IMR-90 (cell line): ENCODE measurements at regions not wholly inside any gene's neighbourhood (a gene's known extent, or its start where the extent isn't known, plus 50 kb on each side); places are given as distances from the start of the nearest gene placed in this dataset.

Source experiments
- ATAC-seq: fragments of 200-7000 bp; cut with Tn5 transposase; 2 replicates; pipeline ENCODE4 v1.9.1; 2020; ENCODE audit warnings: low read depth, mild to moderate bottlenecking, moderate library complexity
- BruUV-seq: library from RNA; stranded (reverse); fragments of 400-500 nt; replicated peaks from 2 replicates; lab custom pipeline; 2021; lab: Mats Ljungman, UMichigan
- CTCF ChIA-PET: fragments of 300-600 bp; formaldehyde crosslinking; extraction: SDS; loops from one replicate; lab custom pipeline; 2021; ENCODE audit warnings: antibody characterized with exemption; lab: Yijun Ruan, JAX
- POLR2A ChIA-PET: fragments of 300-600 bp; sonication (Branson Sonifier 250); formaldehyde crosslinking; loops from one replicate; lab custom pipeline; 2022; ENCODE audit warnings: antibody characterized with exemption; ENCODE audit not compliant: unreplicated experiment; lab: Charles Lee
- DNase-seq: peaks from one replicate; pipeline ENCODE4 v3.0.0; 2013
- H2AFZ ChIP-seq: replicated peaks from 2 replicates; pipeline ENCODE3; 2013; ENCODE audit warnings: low read length, mild to moderate bottlenecking; ENCODE audit not compliant: poor library complexity
- H2AK5ac ChIP-seq: 2 replicates; pipeline ENCODE4 v1.6.1; 2013; ENCODE audit warnings: low read depth, low read length, inconsistent platforms
- H2AK9ac ChIP-seq: replicated peaks from 2 replicates; pipeline ENCODE3; 2013; ENCODE audit warnings: mild to moderate bottlenecking, low read depth, low read length, moderate library complexity; ENCODE audit not compliant: poor library complexity
- H2BK120ac ChIP-seq: 2 replicates; pipeline ENCODE4 v1.6.1; 2013; ENCODE audit warnings: low read depth, low read length, inconsistent platforms
- H2BK15ac ChIP-seq: 3 replicates; pipeline ENCODE4 v1.6.1; 2013; ENCODE audit warnings: low read depth, low read length, inconsistent platforms
- H2BK20ac ChIP-seq: 2 replicates; pipeline ENCODE4 v1.6.1; 2013; ENCODE audit warnings: low read depth, mild to moderate bottlenecking, inconsistent platforms, low read length, moderate library complexity
- H2BK5ac ChIP-seq: 2 replicates; pipeline ENCODE4 v1.6.1; 2013; ENCODE audit warnings: mild to moderate bottlenecking, low read depth, low read length, inconsistent platforms; ENCODE audit not compliant: poor library complexity, severe bottlenecking
- H3K14ac ChIP-seq: replicated peaks from 2 replicates; pipeline ENCODE4 v1.6.1; 2013; ENCODE audit warnings: low read depth, low read length, inconsistent platforms
- H3K18ac ChIP-seq: 2 replicates; pipeline ENCODE4 v1.6.1; 2013; ENCODE audit warnings: low read depth, low read length, control low read depth
- H3K23ac ChIP-seq: 2 replicates; pipeline ENCODE4 v1.6.1; 2013; ENCODE audit warnings: low read depth, low read length, inconsistent platforms
- H3K27ac ChIP-seq: 2 replicates; pipeline ENCODE4 v1.5.1; 2013; ENCODE audit warnings: mild to moderate bottlenecking, control low read depth, low read length; ENCODE audit not compliant: insufficient read depth
- H3K27me3 ChIP-seq: 2 replicates; pipeline ENCODE4 v1.6.1; 2013; ENCODE audit warnings: low read length; ENCODE audit not compliant: control insufficient read depth, insufficient read depth
- H3K36me3 ChIP-seq: 2 replicates; pipeline ENCODE4 v1.6.1; 2013; ENCODE audit warnings: low read length, mixed read lengths; ENCODE audit not compliant: control insufficient read depth, insufficient read depth
- H3K4ac ChIP-seq: 2 replicates; pipeline ENCODE4 v1.6.1; 2013; ENCODE audit warnings: low read depth, low read length, inconsistent platforms
- H3K4me1 ChIP-seq: 2 replicates; pipeline ENCODE4 v1.6.1; 2013; ENCODE audit warnings: low read length, mixed read lengths; ENCODE audit not compliant: control insufficient read depth, insufficient read depth
- H3K4me2 ChIP-seq: 2 replicates; pipeline ENCODE4 v1.6.1; 2013; ENCODE audit warnings: low read depth, mild to moderate bottlenecking, control low read depth, low read length, moderate library complexity
- H3K4me3 ChIP-seq: 2 replicates; pipeline ENCODE4 v1.5.1; 2013; ENCODE audit warnings: low read depth, mild to moderate bottlenecking, control low read depth, low read length, moderate library complexity; ENCODE audit not compliant: insufficient read depth
- H3K56ac ChIP-seq: 2 replicates; pipeline ENCODE4 v1.6.1; 2013; ENCODE audit warnings: low read length, inconsistent platforms; ENCODE audit not compliant: insufficient read depth; ENCODE audit errors: extremely low read depth
- H3K79me1 ChIP-seq, 2 experiments: 2 replicates each; pipeline ENCODE4 v1.6.1; 2013; ENCODE audit warnings: low read length in 2 of 2, inconsistent platforms in 1 of 2, low read depth in 1 of 2
- H3K9ac ChIP-seq: 2 replicates; pipeline ENCODE4 v1.6.1; 2013; ENCODE audit warnings: low read depth, low read length, control low read depth
- H3K9me1 ChIP-seq: 2 replicates; pipeline ENCODE4 v1.6.1; 2013; ENCODE audit warnings: low read length, inconsistent platforms; ENCODE audit not compliant: insufficient read depth
- H3K9me3 ChIP-seq: 2 replicates; pipeline ENCODE4 v1.6.1; 2013; ENCODE audit warnings: low read length; ENCODE audit not compliant: control insufficient read depth, insufficient read depth
- H4K20me1 ChIP-seq: 2 replicates; pipeline ENCODE4 v1.6.1; 2013; ENCODE audit warnings: low read length, inconsistent platforms; ENCODE audit not compliant: insufficient read depth
- H4K5ac ChIP-seq: 2 replicates; pipeline ENCODE4 v1.6.1; 2013; ENCODE audit warnings: mild to moderate bottlenecking, low read depth, low read length, control low read depth
- H4K8ac ChIP-seq, 2 experiments: 2 replicates each; pipeline ENCODE4 v1.6.1; 2013; ENCODE audit warnings: low read depth in 2 of 2, low read length in 2 of 2, control low read depth in 1 of 2, inconsistent platforms in 1 of 2
- H4K91ac ChIP-seq: 2 replicates; pipeline ENCODE4 v1.6.1; 2013; ENCODE audit warnings: low read depth, low read length, inconsistent platforms; ENCODE audit not compliant: insufficient read depth
- BHLHE40 ChIP-seq: fragments of 150-350 bp; IDR thresholded peaks from 2 replicates; pipeline ENCODE4 v1.6.1; 2016; ENCODE audit warnings: mild to moderate bottlenecking, low read depth, low read length
- CEBPB ChIP-seq: IDR thresholded peaks from 2 replicates; pipeline ENCODE4 v1.6.1; 2012; ENCODE audit warnings: low read depth, low read length, improper control_type of control experiment
- CHD1 ChIP-seq: IDR thresholded peaks from 2 replicates; pipeline ENCODE4 v1.6.1; 2012; ENCODE audit warnings: low read depth, low read length, improper control_type of control experiment
- CTCF ChIP-seq: conservative IDR thresholded peaks from 2 replicates; pipeline ENCODE4 v1.5.1; 2012; ENCODE audit warnings: mild to moderate bottlenecking, low read depth, low read length, improper control_type of control experiment
- ELK1 ChIP-seq: fragments of 150-350 bp; IDR thresholded peaks from 2 replicates; pipeline ENCODE4 v1.6.1; 2016; ENCODE audit warnings: low read depth, mild to moderate bottlenecking, low read length, moderate library complexity, borderline replicate concordance
- FOS ChIP-seq: fragments of 150-350 bp; IDR thresholded peaks from 2 replicates; pipeline ENCODE4 v1.6.1; 2016; ENCODE audit warnings: low read depth, low read length
- MAFK ChIP-seq: IDR thresholded peaks from 2 replicates; pipeline ENCODE4 v1.6.1; 2012; ENCODE audit warnings: low read depth, low read length, improper control_type of control experiment
- MAZ ChIP-seq: IDR thresholded peaks from 2 replicates; pipeline ENCODE4 v1.6.1; 2012; ENCODE audit warnings: low read depth, mild to moderate bottlenecking, low read length, improper control_type of control experiment, moderate library complexity, borderline replicate concordance
- MXI1 ChIP-seq: IDR thresholded peaks from 2 replicates; pipeline ENCODE4 v1.6.1; 2012; ENCODE audit warnings: low read depth, mild to moderate bottlenecking, low read length, moderate library complexity, borderline replicate concordance
- NFE2L2 ChIP-seq: fragments of 150-350 bp; IDR thresholded peaks from 2 replicates; pipeline ENCODE4 v1.6.1; 2016; ENCODE audit warnings: low read depth, mild to moderate bottlenecking, low read length
- POLR2A ChIP-seq: IDR thresholded peaks from 2 replicates; pipeline ENCODE4 v1.6.1; 2012; ENCODE audit warnings: mild to moderate bottlenecking, low read depth, low read length
- RAD21 ChIP-seq: IDR thresholded peaks from 2 replicates; pipeline ENCODE4 v1.6.1; 2012; ENCODE audit warnings: low read length, improper control_type of control experiment
- RCOR1 ChIP-seq: IDR thresholded peaks from 2 replicates; pipeline ENCODE4 v1.6.1; 2012; ENCODE audit warnings: mild to moderate bottlenecking, low read length, improper control_type of control experiment; ENCODE audit not compliant: insufficient replicate concordance
- RFX5 ChIP-seq: IDR thresholded peaks from 2 replicates; pipeline ENCODE4 v1.8.0; 2012; ENCODE audit warnings: low read depth, mild to moderate bottlenecking, low read length, moderate library complexity
- SMC3 ChIP-seq: fragments of 150-350 bp; IDR thresholded peaks from 2 replicates; pipeline ENCODE4 v1.6.1; 2016; ENCODE audit warnings: low read depth, mild to moderate bottlenecking, antibody characterized with exemption, low read length, moderate library complexity
- USF2 ChIP-seq: fragments of 150-350 bp; IDR thresholded peaks from 2 replicates; pipeline ENCODE4 v1.6.1; 2017; ENCODE audit warnings: mild to moderate bottlenecking, antibody characterized with exemption, low read length, low read depth
- dilution Hi-C: fragments of 300-500 bp; cut with HindIII; formaldehyde crosslinking; loops from one replicate; pipeline ENCODE4 v1.14.3; 2018; ENCODE audit warnings: low sequenced_read_pairs; ENCODE audit not compliant: unreplicated experiment
- in situ Hi-C: fragments of 300-500 bp; cut with MboI; formaldehyde crosslinking; loops from 3 replicates; pipeline ENCODE4 v1.14.3; 2019; ENCODE audit warnings: low sequenced_read_pairs, inconsistent platforms, mixed read lengths
- intact Hi-C: fragments of 100-400 bp; cut with micrococcal nuclease; formaldehyde crosslinking; loops from 2 replicates; pipeline ENCODE4 v1.10.0; 2022

- ATAC-seq (no peak), DNase-seq (no peak)
- Histone ChIP-seq H2AK5ac (no peak overlapping the region), H3K27ac (no peak overlapping the region), H3K9me3 (peaks cover 2% of the 10 kb centered on the region; the same call in 1 of the 2 replicates), H3K56ac (no peak overlapping the region), H3K4me3 (no peak overlapping the region), H3K18ac (no peak overlapping the region), H3K4me1 (no peaks in the 10 kb centered on the region), H3K79me1 (no peaks in the 10 kb centered on the region), H2AFZ (no peak overlapping the region), H3K23ac (no peak overlapping the region), H3K9me1 (no peaks in the 10 kb centered on the region), H4K91ac (no peak overlapping the region), H3K27me3 (no peaks in the 10 kb centered on the region), H4K8ac (no peak overlapping the region), H3K4ac (no peak overlapping the region), H2AK9ac (no peak overlapping the region), H2BK120ac (no peak overlapping the region), H3K4me2 (no peak overlapping the region), H2BK15ac (no peak overlapping the region), H2BK5ac (no peak overlapping the region), H3K36me3 (no peaks in the 10 kb centered on the region), H3K9ac (no peak overlapping the region), H2BK20ac (no peak overlapping the region), H4K5ac (no peak overlapping the region), H3K14ac (no peak overlapping the region), H4K20me1 (no peaks in the 10 kb centered on the region)
- intact Hi-C loops = no loop called here
- dilution Hi-C loops = no loop called here
- no peak for TF ChIP-seq POLR2A
- no peak for TF ChIP-seq FOS
- TF ChIP-seq RCOR1 = no peak
- no peak for TF ChIP-seq CHD1
- TF ChIP-seq CTCF = no peak
- no peak for TF ChIP-seq NFE2L2
- TF ChIP-seq ELK1 = no peak
- no peak for TF ChIP-seq RFX5
- no peak for TF ChIP-seq MXI1
- no peak for TF ChIP-seq USF2
- TF ChIP-seq RAD21 = no peak
- no peak for TF ChIP-seq CEBPB
- TF ChIP-seq MAFK = no peak
- TF ChIP-seq SMC3 = no peak
- TF ChIP-seq BHLHE40 = no peak
- TF ChIP-seq MAZ = no peak
- BruUV-seq = no TSS peak
- in situ Hi-C loops = no loop called here
- ChIA-PET CTCF (no interaction called here), POLR2A (no interaction called here)
Observed at GRCh38 chr10:65788271-65788670, 1137.6 kb upstream of the LRRTM3 start.
